ENCODE measurements at regions not wholly inside any gene's neighbourhood (a gene's known extent, or its start where the extent isn't known, plus 50 kb on each side); places are given as distances from the start of the nearest gene placed in this dataset.

GRCh38 chr5:2912741-2913140 is 161.3 kb upstream of the IRX2 start:
- TF ChIP-seq ZFP36 (IDR thresholded peaks at IDR 0.05; ENCODE audit: low read depth, low read length, partially characterized antibody) (no peak), CREM (IDR thresholded peaks at IDR 0.05; ENCODE audit: low read depth) (no peak), MYC (IDR thresholded peaks at IDR 0.05; ENCODE audit: low read depth, low read length) (no peak), MYC (CRISPR knock-in tag; IDR thresholded peaks at IDR 0.05; ENCODE audit: borderline replicate concordance, low read depth) (no peak), ZNF445 (CRISPR knock-in tag; IDR thresholded peaks at IDR 0.05; ENCODE audit: low read depth) (no peak), CHCHD3 (CRISPR knock-in tag; IDR thresholded peaks at IDR 0.05) (no peak), ZNF384 (IDR thresholded peaks at IDR 0.05; ENCODE audit: low read depth, low read length) (no peak), ZFX (CRISPR knock-in tag; IDR thresholded peaks at IDR 0.05) (no peak)
